ENCODE measurements at regions not wholly inside any gene's neighbourhood (a gene's known extent, or its start where the extent isn't known, plus 50 kb on each side); places are given as distances from the start of the nearest gene placed in this dataset.

GRCh38 chr6:85035766-85036165 lies 271.4 kb upstream of the TBX18 start:
- TF ChIP-seq EZH2 (IDR thresholded peaks at IDR 0.05; ENCODE audit: borderline replicate concordance, low read length) (no peak), CTCF (IDR thresholded peaks at IDR 0.05; ENCODE audit: low read length) (no peak)
- Histone ChIP-seq H3F3A (ENCODE audit: insufficient read depth, low read length) (no peaks in the 10 kb centered on the region), H3K9ac (ENCODE audit: low read length) (no peak overlapping the region), H3K79me2 (ENCODE audit: insufficient read depth, low read length) (no peaks in the 10 kb centered on the region), H2AFZ (ENCODE audit: low read length) (no peak overlapping the region), H3K36me3 (ENCODE audit: insufficient read depth, low read length) (no peaks in the 10 kb centered on the region), H3K4me2 (ENCODE audit: low read length) (no peak overlapping the region), H3K27me3 (ENCODE audit: insufficient read depth, low read length) (no peaks in the 10 kb centered on the region), H3K4me1 (ENCODE audit: insufficient read depth, low read length, severe bottlenecking) (no peaks in the 10 kb centered on the region), H3K9me2 (ENCODE audit: low read depth, low read length) (no peaks in the 10 kb centered on the region), H3K4me3 (ENCODE audit: low read depth, low read length, poor library complexity, severe bottlenecking) (no peak overlapping the region), H3K27ac (ENCODE audit: low read depth, low read length, poor library complexity, severe bottlenecking) (no peak overlapping the region), H3K9me3 (ENCODE audit: low read length) (no peaks in the 10 kb centered on the region), H4K20me1 (ENCODE audit: insufficient read depth, low read length) (no peaks in the 10 kb centered on the region)

GRCh38 chr6:85033547-85033946 lies 269.1 kb upstream of the TBX18 start:
- H3K4me1 ChIP-seq (ENCODE audit: insufficient read depth, low read length, severe bottlenecking): no peaks in the 10 kb centered on the region
- H3K27ac ChIP-seq (ENCODE audit: low read depth, low read length, poor library complexity, severe bottlenecking): no peak overlapping the region
- no peaks in the 10 kb centered on the region for H3K9me3 ChIP-seq (ENCODE audit: low read length)
- H3K4me2 ChIP-seq (ENCODE audit: low read length): no peak overlapping the region
- H3K36me3 ChIP-seq (ENCODE audit: insufficient read depth, low read length): no peaks in the 10 kb centered on the region
- H3K9me2 ChIP-seq (ENCODE audit: low read depth, low read length): no peaks in the 10 kb centered on the region
- H3K79me2 ChIP-seq (ENCODE audit: insufficient read depth, low read length): no peaks in the 10 kb centered on the region
- TF ChIP-seq CTCF (IDR thresholded peaks at IDR 0.05; ENCODE audit: low read length) (no peak), EZH2 (IDR thresholded peaks at IDR 0.05; ENCODE audit: borderline replicate concordance, low read length) (no peak)
- no peaks in the 10 kb centered on the region for H3K27me3 ChIP-seq (ENCODE audit: insufficient read depth, low read length)
- H2AFZ ChIP-seq (ENCODE audit: low read length): no peak overlapping the region
- no peaks in the 10 kb centered on the region for H3F3A ChIP-seq (ENCODE audit: insufficient read depth, low read length)
- no peak overlapping the region for H3K9ac ChIP-seq (ENCODE audit: low read length)
- H3K4me3 ChIP-seq (ENCODE audit: low read depth, low read length, poor library complexity, severe bottlenecking): no peak overlapping the region
- H4K20me1 ChIP-seq (ENCODE audit: insufficient read depth, low read length): no peaks in the 10 kb centered on the region

DNA sequence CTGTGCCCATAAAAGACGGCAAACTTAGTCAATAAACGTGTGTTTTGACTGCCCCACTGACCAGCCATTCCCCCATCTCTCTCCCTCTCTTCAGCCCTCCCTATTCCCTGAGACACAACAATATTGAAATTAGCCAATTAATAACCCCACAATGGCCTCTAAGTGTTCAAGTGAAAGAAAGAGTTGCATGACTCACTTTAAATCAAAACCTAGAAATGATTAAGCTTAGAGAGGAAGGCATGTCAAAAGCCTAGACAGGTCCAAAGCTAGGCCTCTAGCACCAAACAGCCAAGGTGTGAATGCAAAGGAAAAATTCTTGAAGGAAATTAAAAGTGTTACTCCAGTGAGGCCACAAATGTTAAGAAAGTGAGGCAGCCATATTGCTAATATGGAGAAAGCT lies 261.6 kb upstream of the TBX18 start:
- Histone ChIP-seq H3K4me1 (ENCODE audit: insufficient read depth, low read length, severe bottlenecking) (no peaks in the 10 kb centered on the region), H3K4me2 (ENCODE audit: low read length) (no peak overlapping the region), H3K79me2 (ENCODE audit: insufficient read depth, low read length) (no peaks in the 10 kb centered on the region), H3F3A (ENCODE audit: insufficient read depth, low read length) (no peaks in the 10 kb centered on the region), H3K4me3 (ENCODE audit: low read depth, low read length, poor library complexity, severe bottlenecking) (no peak overlapping the region), H2AFZ (ENCODE audit: low read length) (no peak overlapping the region), H3K9ac (ENCODE audit: low read length) (no peak overlapping the region), H3K9me2 (ENCODE audit: low read depth, low read length) (no peaks in the 10 kb centered on the region), H3K27ac (ENCODE audit: low read depth, low read length, poor library complexity, severe bottlenecking) (no peak overlapping the region), H3K27me3 (ENCODE audit: insufficient read depth, low read length) (no peaks in the 10 kb centered on the region), H3K36me3 (ENCODE audit: insufficient read depth, low read length) (no peaks in the 10 kb centered on the region), H4K20me1 (ENCODE audit: insufficient read depth, low read length) (no peaks in the 10 kb centered on the region), H3K9me3 (ENCODE audit: low read length) (no peaks in the 10 kb centered on the region)
- TF ChIP-seq CTCF (IDR thresholded peaks at IDR 0.05; ENCODE audit: low read length): no peak
- no peak for TF ChIP-seq EZH2 (IDR thresholded peaks at IDR 0.05; ENCODE audit: borderline replicate concordance, low read length)
